ENCODE measurements at regions not wholly inside any gene's neighbourhood (a gene's known extent, or its start where the extent isn't known, plus 50 kb on each side); places are given as distances from the start of the nearest gene placed in this dataset.

GRCh38 chr6:133817460-133818047 lies 71.4 kb upstream of the TCF21 start:
- peak; percentile 20 for TF ChIP-seq CTCF (IDR thresholded peaks at IDR 0.05; ENCODE audit: insufficient read depth, low read depth, low read length)
- TF ChIP-seq EZH2 (IDR thresholded peaks at IDR 0.05; ENCODE audit: insufficient read depth, low read length): no peak
